GM23338 (cell line): ENCODE measurements at regions not wholly inside any gene's neighbourhood (a gene's known extent, or its start where the extent isn't known, plus 50 kb on each side); places are given as distances from the start of the nearest gene placed in this dataset.

Experiments
- ATAC-seq: fragments of 200-7000 bp; cut with Tn5 transposase; 3 replicates; pipeline ENCODE4 v1.9.1; 2020
- DNase-seq: peaks from one replicate; pipeline ENCODE4 v3.0.0-alpha.2; 2015; ENCODE audit warnings: low spot score
- H2AFZ ChIP-seq: fragments of 200-600 bp; sonication (generic); 2 replicates; pipeline ENCODE4 v1.8.0; 2016; ENCODE audit warnings: antibody characterized with exemption, mild to moderate bottlenecking, moderate library complexity
- H3F3A ChIP-seq: fragments of 200-600 bp; sonication (generic); replicated peaks from 2 replicates; pipeline ENCODE4 v1.8.0; 2017; ENCODE audit warnings: antibody characterized with exemption, mixed run types, low read depth
- H3K27ac ChIP-seq: fragments of 200-600 bp; sonication (generic); 2 replicates; pipeline ENCODE4 v1.6.1; 2016; ENCODE audit warnings: low read depth
- H3K27me3 ChIP-seq: fragments of 200-600 bp; sonication (generic); 2 replicates; pipeline ENCODE4 v1.8.0; 2016; ENCODE audit warnings: mild to moderate bottlenecking, mixed run types, moderate library complexity; ENCODE audit not compliant: insufficient read depth
- H3K36me3 ChIP-seq: fragments of 200-600 bp; sonication (generic); 2 replicates; pipeline ENCODE4 v1.8.0; 2016; ENCODE audit warnings: mild to moderate bottlenecking; ENCODE audit not compliant: insufficient read depth
- H3K4me1 ChIP-seq: fragments of 200-600 bp; sonication (generic); 2 replicates; pipeline ENCODE4 v1.8.0; 2016; ENCODE audit warnings: mild to moderate bottlenecking, moderate library complexity; ENCODE audit not compliant: insufficient read depth
- H3K4me2 ChIP-seq: fragments of 200-600 bp; sonication (generic); 2 replicates; pipeline ENCODE4 v1.7.1; 2017; ENCODE audit warnings: mixed run types
- H3K4me3 ChIP-seq: fragments of 200-600 bp; sonication (generic); 2 replicates; pipeline ENCODE4 v1.6.1; 2016; ENCODE audit warnings: mixed run types
- H3K79me2 ChIP-seq: fragments of 200-600 bp; sonication (generic); replicated peaks from 2 replicates; pipeline ENCODE4 v1.8.0; 2017; ENCODE audit warnings: mild to moderate bottlenecking; ENCODE audit not compliant: insufficient read depth
- H3K9me2 ChIP-seq: fragments of 200-600 bp; sonication (generic); 2 replicates; pipeline ENCODE4 v1.8.0; 2017; ENCODE audit not compliant: insufficient read depth
- H4K20me1 ChIP-seq: fragments of 200-600 bp; sonication (generic); replicated peaks from 2 replicates; pipeline ENCODE4 v1.8.0; 2017; ENCODE audit warnings: mild to moderate bottlenecking; ENCODE audit not compliant: insufficient read depth
- H3K27ac Mint-ChIP-seq: 2 replicates; pipeline ENCODE4 v1.8.0; 2020; ENCODE audit warnings: inconsistent platforms, mild to moderate bottlenecking, moderate library complexity, mixed read lengths
- H3K27me3 Mint-ChIP-seq: 3 replicates; pipeline ENCODE4 v1.8.0; 2022; ENCODE audit warnings: low read depth, mild to moderate bottlenecking, moderate library complexity, mixed read lengths, inconsistent platforms; ENCODE audit not compliant: insufficient read depth, poor library complexity
- H3K36me3 Mint-ChIP-seq: 3 replicates; pipeline ENCODE4 v1.8.0; 2021; ENCODE audit warnings: low read depth, mild to moderate bottlenecking, inconsistent platforms, moderate library complexity, mixed read lengths
- H3K4me1 Mint-ChIP-seq: 3 replicates; pipeline ENCODE4 v1.8.0; 2020; ENCODE audit warnings: mild to moderate bottlenecking, inconsistent platforms, mixed read lengths
- H3K4me3 Mint-ChIP-seq: 3 replicates; pipeline ENCODE4 v1.8.0; 2021; ENCODE audit warnings: moderate library complexity, mild to moderate bottlenecking, inconsistent platforms, mixed read lengths
- H3K9me3 Mint-ChIP-seq: 3 replicates; pipeline ENCODE4 v1.8.0; 2020; ENCODE audit warnings: moderate library complexity, mild to moderate bottlenecking, inconsistent platforms, mixed read lengths
- CREB1 ChIP-seq: fragments of 250-450 bp; sonication (Bioruptor Pico); IDR thresholded peaks from 2 replicates; pipeline ENCODE4 v1.5.0; 2020; ENCODE audit warnings: low read depth, mild to moderate bottlenecking, moderate library complexity
- ETS1 ChIP-seq: IDR thresholded peaks from 2 replicates; pipeline ENCODE4 v1.6.1; 2016; ENCODE audit warnings: antibody characterized with exemption
- EZH2 ChIP-seq: fragments of 200-600 bp; sonication (generic); IDR thresholded peaks from one replicate; pipeline ENCODE4 v1.8.0; 2017; ENCODE audit warnings: antibody characterized with exemption, mild to moderate bottlenecking, low read depth; ENCODE audit not compliant: unreplicated experiment
- EZH2phosphoT487 ChIP-seq: fragments of 200-600 bp; sonication (generic); IDR thresholded peaks from one replicate; pipeline ENCODE4 v1.8.1; 2018; ENCODE audit warnings: antibody characterized with exemption; ENCODE audit not compliant: unreplicated experiment
- JUNB ChIP-seq: IDR thresholded peaks from one replicate; pipeline ENCODE4 v1.6.1; 2016; ENCODE audit warnings: antibody characterized with exemption; ENCODE audit not compliant: unreplicated experiment
- NANOG ChIP-seq: IDR thresholded peaks from 2 replicates; pipeline ENCODE4 v1.6.1; 2016; ENCODE audit warnings: antibody characterized with exemption, borderline replicate concordance
- POLR2AphosphoS5 ChIP-seq: IDR thresholded peaks from 2 replicates; pipeline ENCODE4 v1.6.1; 2016; ENCODE audit warnings: antibody characterized with exemption, low read depth
- STAT1 ChIP-seq: IDR thresholded peaks from one replicate; pipeline ENCODE4 v1.6.1; 2016; ENCODE audit warnings: antibody characterized with exemption; ENCODE audit not compliant: unreplicated experiment
- ZNF114 ChIP-seq: fragments of 250-450 bp; sonication (Bioruptor Pico); IDR thresholded peaks from 2 replicates; pipeline ENCODE4 v1.5.0; 2020; ENCODE audit warnings: mild to moderate bottlenecking, moderate library complexity
- TF ChIP-seq, protein P1 (sequence below): fragments of 250-450 bp; sonication (Bioruptor Pico); IDR thresholded peaks from 2 replicates; pipeline ENCODE4 v1.5.0; 2020; ENCODE audit warnings: mild to moderate bottlenecking, moderate library complexity
- TF ChIP-seq, protein P2 (sequence below), 2 experiments: fragments of 200-600 bp in 1 of 2; sonication (generic) in 1 of 2; conservative IDR thresholded peaks; 2 replicates each; pipeline versions ENCODE4 v1.5.1 to v1.6.1; 2016 to 2017; ENCODE audit warnings: antibody characterized with exemption in 2 of 2, low read depth in 2 of 2, mild to moderate bottlenecking in 2 of 2, moderate library complexity in 1 of 2

DNA sequence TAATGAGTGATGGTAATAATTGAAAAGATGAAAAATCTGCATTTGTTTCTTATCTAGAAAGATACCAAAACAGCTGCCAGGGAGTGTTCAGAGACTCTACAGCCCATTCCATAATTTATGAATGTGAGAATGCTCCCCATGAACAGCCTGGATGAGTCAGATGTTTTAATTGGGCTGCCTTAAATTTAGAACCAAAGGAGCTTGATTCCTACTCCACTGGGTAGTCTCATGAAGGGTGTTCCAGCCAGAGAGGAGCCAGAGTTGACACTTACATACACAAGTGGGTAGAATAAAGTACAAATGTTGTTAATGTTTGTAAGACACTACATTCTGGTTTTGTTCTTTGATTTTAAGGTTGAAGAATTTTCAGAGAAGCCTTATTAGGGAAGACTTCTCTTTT, 123.2 kb upstream of the PRNP start:
- Mint-ChIP-seq H3K4me1 (no peaks in the 10 kb centered on the region; the same call in 1 of the 3 replicates), H3K36me3 (no peaks in the 10 kb centered on the region), H3K9me3 (0 out of 3 replicates have a peak, but pooled peaks cover 4% of the 10 kb centered on the region), H3K27ac (no peak overlapping the region), H3K4me3 (no peak overlapping the region), H3K27me3 (no peaks in the 10 kb centered on the region)
- Histone ChIP-seq H2AFZ (no peak overlapping the region), H3K79me2 (no peaks in the 10 kb centered on the region), H3F3A (no peaks in the 10 kb centered on the region), H3K27me3 (no peaks in the 10 kb centered on the region), H3K4me1 (peaks cover 6% of the 10 kb centered on the region; the same call in 1 of the 2 replicates), H4K20me1 (no peaks in the 10 kb centered on the region), H3K9me2 (peaks cover 7% of the 10 kb centered on the region; the same call in 1 of the 2 replicates), H3K27ac (no peak overlapping the region), H3K4me3 (no peak overlapping the region), H3K4me2 (no peak overlapping the region), H3K36me3 (no peaks in the 10 kb centered on the region)
- TF ChIP-seq POLR2AphosphoS5 (no peak), EZH2 (no peak), CREB1 (CRISPR knock-in tag) (no peak), JUNB (no peak), ETS1 (no peak), EZH2phosphoT487 (no peak), STAT1 (no peak), NANOG (no peak), ZNF114 (no peak)
- TF ChIP-seq, protein P1, sequence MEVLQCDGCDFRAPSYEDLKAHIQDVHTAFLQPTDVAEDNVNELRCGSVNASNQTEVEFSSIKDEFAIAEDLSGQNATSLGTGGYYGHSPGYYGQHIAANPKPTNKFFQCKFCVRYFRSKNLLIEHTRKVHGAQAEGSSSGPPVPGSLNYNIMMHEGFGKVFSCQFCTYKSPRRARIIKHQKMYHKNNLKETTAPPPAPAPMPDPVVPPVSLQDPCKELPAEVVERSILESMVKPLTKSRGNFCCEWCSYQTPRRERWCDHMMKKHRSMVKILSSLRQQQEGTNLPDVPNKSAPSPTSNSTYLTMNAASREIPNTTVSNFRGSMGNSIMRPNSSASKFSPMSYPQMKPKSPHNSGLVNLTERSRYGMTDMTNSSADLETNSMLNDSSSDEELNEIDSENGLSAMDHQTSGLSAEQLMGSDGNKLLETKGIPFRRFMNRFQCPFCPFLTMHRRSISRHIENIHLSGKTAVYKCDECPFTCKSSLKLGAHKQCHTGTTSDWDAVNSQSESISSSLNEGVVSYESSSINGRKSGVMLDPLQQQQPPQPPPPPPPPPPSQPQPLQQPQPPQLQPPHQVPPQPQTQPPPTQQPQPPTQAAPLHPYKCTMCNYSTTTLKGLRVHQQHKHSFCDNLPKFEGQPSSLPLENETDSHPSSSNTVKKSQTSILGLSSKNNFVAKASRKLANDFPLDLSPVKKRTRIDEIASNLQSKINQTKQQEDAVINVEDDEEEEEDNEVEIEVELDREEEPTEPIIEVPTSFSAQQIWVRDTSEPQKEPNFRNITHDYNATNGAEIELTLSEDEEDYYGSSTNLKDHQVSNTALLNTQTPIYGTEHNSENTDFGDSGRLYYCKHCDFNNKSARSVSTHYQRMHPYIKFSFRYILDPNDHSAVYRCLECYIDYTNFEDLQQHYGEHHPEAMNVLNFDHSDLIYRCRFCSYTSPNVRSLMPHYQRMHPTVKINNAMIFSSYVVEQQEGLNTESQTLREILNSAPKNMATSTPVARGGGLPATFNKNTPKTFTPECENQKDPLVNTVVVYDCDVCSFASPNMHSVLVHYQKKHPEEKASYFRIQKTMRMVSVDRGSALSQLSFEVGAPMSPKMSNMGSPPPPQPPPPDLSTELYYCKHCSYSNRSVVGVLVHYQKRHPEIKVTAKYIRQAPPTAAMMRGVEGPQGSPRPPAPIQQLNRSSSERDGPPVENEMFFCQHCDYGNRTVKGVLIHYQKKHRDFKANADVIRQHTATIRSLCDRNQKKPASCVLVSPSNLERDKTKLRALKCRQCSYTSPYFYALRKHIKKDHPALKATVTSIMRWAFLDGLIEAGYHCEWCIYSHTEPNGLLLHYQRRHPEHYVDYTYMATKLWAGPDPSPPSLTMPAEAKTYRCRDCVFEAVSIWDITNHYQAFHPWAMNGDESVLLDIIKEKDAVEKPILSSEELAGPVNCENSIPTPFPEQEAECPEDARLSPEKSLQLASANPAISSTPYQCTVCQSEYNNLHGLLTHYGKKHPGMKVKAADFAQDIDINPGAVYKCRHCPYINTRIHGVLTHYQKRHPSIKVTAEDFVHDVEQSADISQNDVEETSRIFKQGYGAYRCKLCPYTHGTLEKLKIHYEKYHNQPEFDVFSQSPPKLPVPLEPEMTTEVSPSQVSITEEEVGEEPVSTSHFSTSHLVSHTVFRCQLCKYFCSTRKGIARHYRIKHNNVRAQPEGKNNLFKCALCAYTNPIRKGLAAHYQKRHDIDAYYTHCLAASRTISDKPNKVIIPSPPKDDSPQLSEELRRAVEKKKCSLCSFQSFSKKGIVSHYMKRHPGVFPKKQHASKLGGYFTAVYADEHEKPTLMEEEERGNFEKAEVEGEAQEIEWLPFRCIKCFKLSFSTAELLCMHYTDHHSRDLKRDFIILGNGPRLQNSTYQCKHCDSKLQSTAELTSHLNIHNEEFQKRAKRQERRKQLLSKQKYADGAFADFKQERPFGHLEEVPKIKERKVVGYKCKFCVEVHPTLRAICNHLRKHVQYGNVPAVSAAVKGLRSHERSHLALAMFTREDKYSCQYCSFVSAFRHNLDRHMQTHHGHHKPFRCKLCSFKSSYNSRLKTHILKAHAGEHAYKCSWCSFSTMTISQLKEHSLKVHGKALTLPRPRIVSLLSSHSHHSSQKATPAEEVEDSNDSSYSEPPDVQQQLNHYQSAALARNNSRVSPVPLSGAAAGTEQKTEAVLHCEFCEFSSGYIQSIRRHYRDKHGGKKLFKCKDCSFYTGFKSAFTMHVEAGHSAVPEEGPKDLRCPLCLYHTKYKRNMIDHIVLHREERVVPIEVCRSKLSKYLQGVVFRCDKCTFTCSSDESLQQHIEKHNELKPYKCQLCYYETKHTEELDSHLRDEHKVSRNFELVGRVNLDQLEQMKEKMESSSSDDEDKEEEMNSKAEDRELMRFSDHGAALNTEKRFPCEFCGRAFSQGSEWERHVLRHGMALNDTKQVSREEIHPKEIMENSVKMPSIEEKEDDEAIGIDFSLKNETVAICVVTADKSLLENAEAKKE (CRISPR knock-in tag) = no peak
- TF ChIP-seq, protein P2, sequence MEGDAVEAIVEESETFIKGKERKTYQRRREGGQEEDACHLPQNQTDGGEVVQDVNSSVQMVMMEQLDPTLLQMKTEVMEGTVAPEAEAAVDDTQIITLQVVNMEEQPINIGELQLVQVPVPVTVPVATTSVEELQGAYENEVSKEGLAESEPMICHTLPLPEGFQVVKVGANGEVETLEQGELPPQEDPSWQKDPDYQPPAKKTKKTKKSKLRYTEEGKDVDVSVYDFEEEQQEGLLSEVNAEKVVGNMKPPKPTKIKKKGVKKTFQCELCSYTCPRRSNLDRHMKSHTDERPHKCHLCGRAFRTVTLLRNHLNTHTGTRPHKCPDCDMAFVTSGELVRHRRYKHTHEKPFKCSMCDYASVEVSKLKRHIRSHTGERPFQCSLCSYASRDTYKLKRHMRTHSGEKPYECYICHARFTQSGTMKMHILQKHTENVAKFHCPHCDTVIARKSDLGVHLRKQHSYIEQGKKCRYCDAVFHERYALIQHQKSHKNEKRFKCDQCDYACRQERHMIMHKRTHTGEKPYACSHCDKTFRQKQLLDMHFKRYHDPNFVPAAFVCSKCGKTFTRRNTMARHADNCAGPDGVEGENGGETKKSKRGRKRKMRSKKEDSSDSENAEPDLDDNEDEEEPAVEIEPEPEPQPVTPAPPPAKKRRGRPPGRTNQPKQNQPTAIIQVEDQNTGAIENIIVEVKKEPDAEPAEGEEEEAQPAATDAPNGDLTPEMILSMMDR (conservative IDR thresholded peaks at IDR 0.05; ENCODE audit: low read depth in 2 of 2) = no peak
- no peak for DNase-seq
- no peak for ATAC-seq
